K562 (cell line): ENCODE measurements at regions not wholly inside any gene's neighbourhood (a gene's known extent, or its start where the extent isn't known, plus 50 kb on each side); places are given as distances from the start of the nearest gene placed in this dataset.

Source experiments
- ATAC-seq: fragments of 200-7000 bp; cut with Tn5 transposase; 3 replicates; pipeline ENCODE4 v1.9.1; 2020; ENCODE audit warnings: moderate library complexity
- BruUV-seq: library from RNA; stranded (reverse); fragments of 400-500 nt; replicated peaks from 2 replicates; lab custom pipeline; 2021; lab: Mats Ljungman, UMichigan
- CTCF ChIA-PET: fragments of 300-600 bp; formaldehyde crosslinking; extraction: SDS; loops from one replicate; lab custom pipeline; 2021; ENCODE audit warnings: low intra/inter-chr PET ratio; lab: Yijun Ruan, JAX
- POLR2A ChIA-PET: fragments of 300-600, 350-650 bp; sonication (Branson Sonifier 250); formaldehyde crosslinking; extraction: SDS; loops from one replicate; lab custom pipeline; 2021; ENCODE audit warnings: antibody characterized with exemption, inconsistent platforms; lab: Yijun Ruan, JAX
- DNase-seq, 4 experiments: peaks; one replicate each; pipeline versions ENCODE4 v3.0.0 to v3.0.0-alpha.2; 2011 to 2018; ENCODE audit warnings: low spot score in 3 of 4, mixed read lengths in 3 of 4; ENCODE audit errors: extremely low read depth in 1 of 4
- FAIRE-seq: peaks from 2 replicates; lab custom pipeline; 2011; peaks lifted over from hg19 to GRCh38; lab: Jason Lieb, UNC
- H2AFZ ChIP-seq: 2 replicates; pipeline ENCODE4 v1.6.0; 2011; ENCODE audit warnings: low read depth, low read length, control low read depth, inconsistent platforms
- H3K27ac ChIP-seq: fragments of 200-600 bp; 3 replicates; pipeline ENCODE4 v1.8.0; 2011; ENCODE audit warnings: low read depth, mild to moderate bottlenecking, control low read depth, inconsistent platforms, low read length, moderate library complexity, mixed read lengths; ENCODE audit errors: extremely low read depth
- H3K27me3 ChIP-seq, 2 experiments: fragments of 300-600 bp in 1 of 2; 2 replicates in 1 of 2; 3 replicates in 1 of 2; pipeline versions ENCODE4 v1.6.0 to v1.8.0; 2011; ENCODE audit warnings: inconsistent platforms in 2 of 2, low read length in 2 of 2, mild to moderate bottlenecking in 1 of 2, mixed read lengths in 1 of 2, moderate library complexity in 1 of 2; ENCODE audit not compliant: control insufficient read depth in 2 of 2, insufficient read depth in 2 of 2
- H3K36me3 ChIP-seq: fragments of 300-600 bp; 3 replicates; pipeline ENCODE4 v1.8.0; 2011; ENCODE audit warnings: mild to moderate bottlenecking, low read length, inconsistent platforms; ENCODE audit not compliant: control insufficient read depth, insufficient read depth
- H3K4me1 ChIP-seq, 2 experiments: fragments of 200-600 bp in 1 of 2; replicated peaks in 1 of 2; 2 replicates in 1 of 2; 3 replicates in 1 of 2; pipeline versions ENCODE4 v1.5.1 to v1.8.0; 2011; ENCODE audit warnings: inconsistent platforms in 2 of 2, low read length in 2 of 2, mild to moderate bottlenecking in 1 of 2, mixed read lengths in 1 of 2, moderate library complexity in 1 of 2; ENCODE audit not compliant: control insufficient read depth in 2 of 2, insufficient read depth in 2 of 2
- H3K4me2 ChIP-seq: 2 replicates; pipeline ENCODE4 v1.6.1; 2011; ENCODE audit warnings: low read length, control low read depth, inconsistent platforms, mixed read lengths; ENCODE audit not compliant: insufficient read depth
- H3K4me3 ChIP-seq: fragments of 200-600 bp; sonication (generic), shearing (Covaris generic); 2 replicates; pipeline ENCODE4 v1.5.1; 2016; ENCODE audit warnings: control low read depth, inconsistent platforms
- H3K79me2 ChIP-seq: fragments of 200-600 bp; 3 replicates; pipeline ENCODE4 v1.8.0; 2011; ENCODE audit warnings: low read length, inconsistent platforms; ENCODE audit not compliant: control insufficient read depth, insufficient read depth
- H3K9ac ChIP-seq, 2 experiments: 2 replicates each; pipeline versions ENCODE4 v1.6.0 to v1.6.1; 2011; ENCODE audit warnings: low read depth in 2 of 2, low read length in 2 of 2, control low read depth in 1 of 2, inconsistent platforms in 1 of 2, mild to moderate bottlenecking in 1 of 2, mixed read lengths in 1 of 2; ENCODE audit not compliant: insufficient read depth in 1 of 2
- H3K9me1 ChIP-seq: one replicate; pipeline ENCODE4 v1.6.0; 2011; ENCODE audit warnings: inconsistent platforms, mild to moderate bottlenecking, low read length, moderate library complexity; ENCODE audit not compliant: control insufficient read depth, insufficient read depth
- H3K9me3 ChIP-seq: replicated peaks from 2 replicates; pipeline ENCODE4 v1.5.1; 2011; ENCODE audit warnings: low read depth, low read length, inconsistent platforms; ENCODE audit not compliant: control insufficient read depth, insufficient read depth
- H4K20me1 ChIP-seq: replicated peaks from 2 replicates; pipeline ENCODE4 v1.6.1; 2011; ENCODE audit warnings: low read length, inconsistent platforms, mixed read lengths; ENCODE audit not compliant: control insufficient read depth, insufficient read depth
- AFF4 ChIP-seq: sonication (generic); formaldehyde crosslinking; IDR thresholded peaks from 2 replicates; pipeline ENCODE4 v1.8.0; 2023; ENCODE audit warnings: mild to moderate bottlenecking, missing genetic modification reagents
- ARID2 ChIP-seq: fragments of 450-650 bp; IDR thresholded peaks from 2 replicates; pipeline ENCODE4 v1.6.1; 2017; ENCODE audit warnings: antibody characterized with exemption, mild to moderate bottlenecking
- EGR1 ChIP-seq: fragments of 450-650 bp; conservative IDR thresholded peaks from 2 replicates; pipeline ENCODE4 v1.6.1; 2017; ENCODE audit warnings: mild to moderate bottlenecking
- HDAC2 ChIP-seq: fragments of 450-650 bp; IDR thresholded peaks from 2 replicates; pipeline ENCODE4 v1.6.1; 2016; ENCODE audit warnings: mild to moderate bottlenecking
- HOMEZ ChIP-seq: fragments of 250-450 bp; sonication (Bioruptor Pico); IDR thresholded peaks from 2 replicates; pipeline ENCODE4 v1.4.0; 2020; ENCODE audit warnings: mild to moderate bottlenecking, moderate library complexity
- HOXB6 ChIP-seq: fragments of 250-450 bp; sonication (Bioruptor Pico); IDR thresholded peaks from 2 replicates; pipeline ENCODE4 v1.5.1; 2022; ENCODE audit warnings: mild to moderate bottlenecking, borderline replicate concordance
- IRF2 ChIP-seq: sonication (generic); formaldehyde crosslinking; IDR thresholded peaks from 2 replicates; pipeline ENCODE4 v1.8.1; 2022; ENCODE audit warnings: mild to moderate bottlenecking, missing genetic modification reagents
- ZFP1 ChIP-seq: fragments of 450-650 bp; formaldehyde crosslinking; IDR thresholded peaks from 2 replicates; pipeline ENCODE4 v1.4.0; 2020; ENCODE audit warnings: mild to moderate bottlenecking, mixed read lengths
- ZNF274 ChIP-seq: IDR thresholded peaks from 2 replicates; pipeline ENCODE4 v1.6.1; 2011; ENCODE audit warnings: low read depth, mild to moderate bottlenecking, low read length, moderate library complexity, borderline replicate concordance
- ZNF316 ChIP-seq: fragments of 450-650 bp; IDR thresholded peaks from 2 replicates; pipeline ENCODE4 v1.6.1; 2016
- WGBS: fragments of 100-300 bp; shearing (Covaris generic); methylation state at CpG from one replicate; pipeline ENCODE4 v1.1.6; 2016; ENCODE audit warnings: low coverage, mixed read lengths; ENCODE audit not compliant: insufficient coverage; ENCODE audit errors: missing lambda C conversion rate; 5-methylcytosine and 5-hydroxymethylcytosine counted together
- in situ Hi-C: fragments of 300-500 bp; cut with MboI; formaldehyde crosslinking; loops from 4 replicates; pipeline ENCODE4 v1.15.0; 2018; ENCODE audit warnings: inconsistent platforms, mixed read lengths
- intact Hi-C: fragments of 100-400 bp; cut with micrococcal nuclease; formaldehyde crosslinking; loops from 2 replicates; pipeline ENCODE4 v1.14.2; 2022

- no peak for TF ChIP-seq AFF4 (CRISPR knock-in tag)
- no peak for TF ChIP-seq ZNF316
- TF ChIP-seq ARID2 = no peak
- TF ChIP-seq HOMEZ = no peak
Observed at GRCh38 chr1:13898406-13898805, 198.4 kb downstream of the PRDM2 start (continued).

- POLR2A ChIA-PET = interaction anchor here (0.6 to 0.8 kb wide), 2 partner anchors 10 to 52 kb away, joined by 3 read pairs; no protein-coding TSS in a partner anchor
- Histone ChIP-seq H3K36me3 (no peaks in the 10 kb centered on the region), H3K4me1 (no peaks in the 10 kb centered on the region), H3K9me3 (no peaks in the 10 kb centered on the region), H3K27me3 (peaks cover 4 to 18% of the 10 kb centered on the region in 2 experiments)
- TF ChIP-seq ZNF274 (no peak), HDAC2 (no peak), HOXB6 (no peak), EGR1 (no peak), ZFP1 (CRISPR knock-in tag) (no peak), IRF2 (CRISPR knock-in tag) (no peak)
- TF ChIP-seq, all 486 proteins: peak for 0
- Histone ChIP-seq H2AFZ (no peak overlapping the region), H3K4me3 (no peak overlapping the region), H3K4me2 (no peak overlapping the region), H3K9ac (no peak overlapping the region), H3K9me1 (no peaks in the 10 kb centered on the region), H3K27ac (no peak overlapping the region), H4K20me1 (no peaks in the 10 kb centered on the region), H3K79me2 (no peaks in the 10 kb centered on the region)
- ATAC-seq = no peak
- no TSS peak for BruUV-seq
- DNase-seq = no peak
- in situ Hi-C loops (no loop called here), intact Hi-C loops (no loop called here)
- CTCF ChIA-PET = no interaction called here
- under 1% methylated on average over 7 of the region's 7 CpGs for WGBS
- no peak for FAIRE-seq
Observed at GRCh38 chr1:13899856-13900255, 199.9 kb downstream of the PRDM2 start.
